Hepatocyte (in vitro differentiated cells): ENCODE measurements at regions not wholly inside any gene's neighbourhood (a gene's known extent, or its start where the extent isn't known, plus 50 kb on each side); places are given as distances from the start of the nearest gene placed in this dataset.
A peak's percentile ranks its signal among the peaks of the same experiment; 100 is the strongest.

Source experiments
- DNase-seq: peaks from one replicate; pipeline ENCODE4 v3.0.0-alpha.2; 2016; ENCODE audit warnings: low spot score
- H2AFZ ChIP-seq: fragments of 200-600 bp; sonication (generic); 2 replicates; pipeline ENCODE4 v1.6.0; 2016; ENCODE audit warnings: antibody characterized with exemption, mild to moderate bottlenecking
- H3K27ac ChIP-seq: fragments of 200-600 bp; sonication (generic); 2 replicates; pipeline ENCODE4 v1.5.1; 2016; ENCODE audit warnings: mild to moderate bottlenecking
- H3K27me3 ChIP-seq: fragments of 200-600 bp; sonication (generic); 2 replicates; pipeline ENCODE4 v1.6.1; 2016
- H3K36me3 ChIP-seq: fragments of 200-600 bp; sonication (generic); replicated peaks from 2 replicates; pipeline ENCODE4 v1.5.1; 2016; ENCODE audit warnings: low read depth; ENCODE audit not compliant: insufficient read depth
- H3K4me1 ChIP-seq: fragments of 200-600 bp; sonication (generic); 2 replicates; pipeline ENCODE4 v1.5.1; 2016; ENCODE audit warnings: mild to moderate bottlenecking, moderate library complexity; ENCODE audit not compliant: insufficient read depth
- H3K4me2 ChIP-seq: fragments of 200-600 bp; sonication (generic); 2 replicates; pipeline ENCODE4 v1.6.0; 2016
- H3K4me3 ChIP-seq: fragments of 200-600 bp; sonication (generic); 2 replicates; pipeline ENCODE4 v1.5.1; 2016; ENCODE audit warnings: mild to moderate bottlenecking
- H3K79me2 ChIP-seq: fragments of 200-600 bp; sonication (generic); 2 replicates; pipeline ENCODE4 v1.6.0; 2017; ENCODE audit warnings: mild to moderate bottlenecking
- H3K9me2 ChIP-seq: fragments of 200-600 bp; sonication (generic); replicated peaks from 2 replicates; pipeline ENCODE4 v1.6.0; 2017; ENCODE audit warnings: mild to moderate bottlenecking; ENCODE audit not compliant: insufficient read depth
- H3K9me3 ChIP-seq: fragments of 200-600 bp; sonication (generic); 2 replicates; pipeline ENCODE4 v1.5.1; 2016; ENCODE audit warnings: low read depth, mild to moderate bottlenecking
- H4K20me1 ChIP-seq: fragments of 200-600 bp; sonication (generic); 2 replicates; pipeline ENCODE4 v1.6.0; 2016; ENCODE audit warnings: mild to moderate bottlenecking; ENCODE audit not compliant: insufficient read depth, poor library complexity, severe bottlenecking
- EZH2 ChIP-seq: fragments of 200-600 bp; sonication (generic); IDR thresholded peaks from 2 replicates; pipeline ENCODE4 v1.6.1; 2016; ENCODE audit warnings: antibody characterized with exemption, mild to moderate bottlenecking, borderline replicate concordance
- EZH2phosphoT487 ChIP-seq: fragments of 200-600 bp; sonication (generic); IDR thresholded peaks from one replicate; pipeline ENCODE4 v1.6.1; 2018; ENCODE audit warnings: antibody characterized with exemption, mild to moderate bottlenecking, low read depth, moderate library complexity; ENCODE audit not compliant: unreplicated experiment, severe bottlenecking
- WGBS: methylation state at CpG from one replicate; pipeline ENCODE4 v1.1.6; 2016; ENCODE audit warnings: low lambda C conversion rate; ENCODE audit errors: missing lambda C conversion rate; 5-methylcytosine and 5-hydroxymethylcytosine counted together
- TF ChIP-seq, protein P1 (sequence below): fragments of 200-600 bp; sonication (generic); IDR thresholded peaks from 2 replicates; pipeline ENCODE4 v1.5.1; 2016; ENCODE audit warnings: antibody characterized with exemption, mild to moderate bottlenecking; ENCODE audit not compliant: poor library complexity

DNA sequence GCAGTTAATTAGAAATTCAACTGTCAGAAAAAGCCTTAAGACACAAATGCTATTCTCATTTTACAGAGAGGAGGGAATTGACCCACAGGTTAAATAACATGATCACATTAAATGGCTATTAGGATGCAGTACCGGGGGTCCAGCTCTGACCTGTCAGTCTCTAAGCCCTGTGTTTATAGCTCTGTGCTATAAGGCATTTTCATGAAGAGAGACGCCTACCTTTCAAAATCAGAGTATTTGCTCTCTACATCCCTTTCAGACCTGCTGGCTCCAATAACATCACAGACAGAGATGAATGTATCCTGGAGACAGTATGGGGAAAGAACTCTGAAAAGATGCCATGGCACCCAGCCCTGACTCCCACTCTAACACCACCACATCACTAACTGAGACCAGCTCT lies 189.9 kb upstream of the PRSS58 start:
- H3K4me3 ChIP-seq, result no peak overlapping the region
- TF ChIP-seq, protein P1, sequence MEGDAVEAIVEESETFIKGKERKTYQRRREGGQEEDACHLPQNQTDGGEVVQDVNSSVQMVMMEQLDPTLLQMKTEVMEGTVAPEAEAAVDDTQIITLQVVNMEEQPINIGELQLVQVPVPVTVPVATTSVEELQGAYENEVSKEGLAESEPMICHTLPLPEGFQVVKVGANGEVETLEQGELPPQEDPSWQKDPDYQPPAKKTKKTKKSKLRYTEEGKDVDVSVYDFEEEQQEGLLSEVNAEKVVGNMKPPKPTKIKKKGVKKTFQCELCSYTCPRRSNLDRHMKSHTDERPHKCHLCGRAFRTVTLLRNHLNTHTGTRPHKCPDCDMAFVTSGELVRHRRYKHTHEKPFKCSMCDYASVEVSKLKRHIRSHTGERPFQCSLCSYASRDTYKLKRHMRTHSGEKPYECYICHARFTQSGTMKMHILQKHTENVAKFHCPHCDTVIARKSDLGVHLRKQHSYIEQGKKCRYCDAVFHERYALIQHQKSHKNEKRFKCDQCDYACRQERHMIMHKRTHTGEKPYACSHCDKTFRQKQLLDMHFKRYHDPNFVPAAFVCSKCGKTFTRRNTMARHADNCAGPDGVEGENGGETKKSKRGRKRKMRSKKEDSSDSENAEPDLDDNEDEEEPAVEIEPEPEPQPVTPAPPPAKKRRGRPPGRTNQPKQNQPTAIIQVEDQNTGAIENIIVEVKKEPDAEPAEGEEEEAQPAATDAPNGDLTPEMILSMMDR, result no peak
- TF ChIP-seq EZH2phosphoT487 (no peak), EZH2 (no peak)
- H2AFZ ChIP-seq, result no peak overlapping the region
- DNase-seq, result no peak
- 57% methylated on average over 2 of the region's 2 CpGs for WGBS
- no peak overlapping the region for H3K27ac ChIP-seq
- H3K27me3 ChIP-seq, result peaks cover 7% of the 10 kb centered on the region
- no peaks in the 10 kb centered on the region for H3K9me3 ChIP-seq
- no peaks in the 10 kb centered on the region for H3K4me1 ChIP-seq
- H3K4me2 ChIP-seq, result no peak overlapping the region
- H3K36me3 ChIP-seq, result no peaks in the 10 kb centered on the region
- no peaks in the 10 kb centered on the region for H3K79me2 ChIP-seq
- no peaks in the 10 kb centered on the region for H4K20me1 ChIP-seq
- H3K9me2 ChIP-seq, result no peaks in the 10 kb centered on the region

DNA sequence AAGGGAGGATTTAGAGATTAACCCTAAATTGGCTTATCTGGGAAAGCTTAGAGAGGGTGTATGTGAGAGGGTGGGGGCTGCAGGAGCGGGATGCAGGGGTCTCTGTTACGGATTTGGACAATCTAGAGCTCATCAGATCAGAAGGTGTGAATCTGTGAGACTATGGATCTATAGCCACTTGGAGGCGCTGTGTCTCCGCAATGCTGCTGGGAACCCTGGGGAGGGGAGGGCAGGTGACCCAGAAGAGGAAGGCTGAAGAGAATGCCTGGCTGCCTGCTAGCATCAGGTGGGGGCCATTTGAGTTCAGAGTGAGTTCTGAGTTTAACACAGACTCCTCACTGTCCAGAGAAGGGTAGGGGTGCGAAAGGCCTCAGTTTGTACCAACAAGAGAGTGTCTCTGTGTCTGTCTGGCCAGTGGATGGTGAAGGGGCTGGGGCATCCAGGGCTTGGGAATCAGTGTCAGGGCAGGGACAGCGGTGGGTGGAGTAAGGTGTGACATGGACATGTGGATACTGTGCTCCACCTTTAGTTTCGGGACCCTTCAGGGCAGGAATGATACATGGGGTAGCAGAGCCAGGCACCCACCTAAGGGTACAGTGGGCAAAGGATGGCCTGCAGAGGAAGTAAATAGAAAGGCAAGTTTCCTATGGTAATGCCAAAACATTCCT lies 187.3 kb upstream of the PRSS58 start:
- Histone ChIP-seq H3K9me3 (no peaks in the 10 kb centered on the region), H3K4me1 (no peaks in the 10 kb centered on the region), H3K9me2 (no peaks in the 10 kb centered on the region), H3K4me3 (no peak overlapping the region), H3K79me2 (no peaks in the 10 kb centered on the region), H3K27me3 (peaks cover 7% of the 10 kb centered on the region), H3K36me3 (no peaks in the 10 kb centered on the region), H4K20me1 (no peaks in the 10 kb centered on the region), H3K27ac (no peak overlapping the region), H2AFZ (no peak overlapping the region), H3K4me2 (no peak overlapping the region)
- 48% methylated on average over 7 of the region's 7 CpGs for WGBS
- no peak for DNase-seq
- TF ChIP-seq, protein P1, result peak; percentile 6
- TF ChIP-seq EZH2 (no peak), EZH2phosphoT487 (no peak)

DNA sequence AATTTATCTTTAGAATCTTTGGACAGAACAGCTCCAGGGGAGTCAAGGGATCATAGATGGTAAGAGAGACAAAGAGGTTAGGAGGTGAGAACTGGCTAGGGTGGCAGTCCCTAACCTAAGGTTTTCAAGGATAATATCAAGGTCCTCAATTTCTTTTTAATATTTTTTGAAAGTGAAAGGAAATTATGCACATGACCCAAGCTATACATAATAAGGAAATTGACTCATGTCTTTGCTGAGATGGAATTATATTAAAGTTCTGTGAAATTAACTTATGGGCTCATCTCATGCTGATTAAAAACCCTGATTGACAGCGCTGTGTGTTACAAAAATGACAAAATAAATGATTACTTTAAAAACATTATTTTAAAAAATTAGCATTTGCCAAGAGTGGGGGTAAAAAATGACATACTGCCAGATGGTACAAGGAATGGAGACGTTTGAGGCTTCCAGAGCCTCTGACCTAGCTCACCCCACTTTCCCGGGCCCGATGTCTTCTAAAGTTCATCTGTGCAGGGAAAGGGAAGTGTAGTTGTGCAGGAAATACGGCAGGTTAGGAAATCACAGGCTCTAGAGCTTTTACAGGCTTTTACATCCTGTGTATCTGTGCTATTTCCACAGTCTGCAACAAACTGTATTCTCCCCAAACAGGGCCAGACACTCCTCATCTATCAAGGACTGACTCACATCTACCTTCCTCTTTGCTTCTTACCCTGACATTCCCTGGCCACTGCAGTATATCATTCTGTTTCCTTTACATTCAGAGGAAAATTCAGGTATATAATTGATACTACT lies 185.6 kb upstream of the PRSS58 start:
- H3K27ac ChIP-seq, result no peak overlapping the region
- no peaks in the 10 kb centered on the region for H4K20me1 ChIP-seq
- H3K79me2 ChIP-seq, result no peaks in the 10 kb centered on the region
- no peaks in the 10 kb centered on the region for H3K36me3 ChIP-seq
- H3K9me3 ChIP-seq, result no peaks in the 10 kb centered on the region
- no peaks in the 10 kb centered on the region for H3K4me1 ChIP-seq
- no peak overlapping the region for H2AFZ ChIP-seq
- no peaks in the 10 kb centered on the region for H3K9me2 ChIP-seq
- H3K27me3 ChIP-seq, result peaks cover 7% of the 10 kb centered on the region
- no peak for DNase-seq
- H3K4me2 ChIP-seq, result no peak overlapping the region
- no peak overlapping the region for H3K4me3 ChIP-seq
- WGBS, result 69% methylated on average over 5 of the region's 5 CpGs
- no peak for TF ChIP-seq EZH2phosphoT487
- no peak for TF ChIP-seq EZH2
- TF ChIP-seq, protein P1, result no peak
